Esophagus squamous epithelium (tissue), 5 donors: ENCODE measurements at regions not wholly inside any gene's neighbourhood (a gene's known extent, or its start where the extent isn't known, plus 50 kb on each side); places are given as distances from the start of the nearest gene placed in this dataset.

Experiments used
- DNase-seq: peaks from one replicate; lab custom pipeline; 2025; lab: John Stamatoyannopoulos, UW
- H3K27ac ChIP-seq, 4 donors: fragments of 200-600 bp; sonication (generic); one replicate each; pipeline ENCODE4 v1.5.1; 2016 to 2019; ENCODE audit warnings: mild to moderate bottlenecking in 1 of 4
- H3K27me3 ChIP-seq, 4 donors: fragments of 200-600 bp; sonication (generic); 1 replicate in 3 of 4; 2 replicates in 1 of 4; pipeline versions ENCODE4 v1.5.1 to v1.6.0; 2017 to 2021; ENCODE audit warnings: antibody characterized with exemption in 1 of 4
- H3K36me3 ChIP-seq, 3 donors: fragments of 200-600 bp; sonication (generic); one replicate each; pipeline ENCODE4 v1.5.1; 2016 to 2019
- H3K4me1 ChIP-seq, 3 donors: fragments of 200-600 bp; sonication (generic); one replicate each; pipeline ENCODE4 v1.5.1; 2017 to 2019
- H3K4me3 ChIP-seq, 4 donors: fragments of 200-600 bp; sonication (generic); 1 replicate in 3 of 4; 2 replicates in 1 of 4; pipeline ENCODE4 v1.5.1; 2016 to 2019; ENCODE audit warnings: mild to moderate bottlenecking in 2 of 4, moderate library complexity in 1 of 4
- H3K9me3 ChIP-seq, 3 donors: fragments of 200-600 bp; sonication (generic); one replicate each; pipeline ENCODE4 v1.5.1; 2016 to 2019
- CTCF ChIP-seq, 6 experiments: fragments of 450-650 bp in 4 of 6; fragments of 200-600 bp in 2 of 6; sonication (generic) in 2 of 6; IDR thresholded peaks; one replicate each; pipeline ENCODE4 v1.5.1; 2016 to 2019; ENCODE audit warnings: antibody characterized with exemption in 6 of 6, mild to moderate bottlenecking in 4 of 6, moderate library complexity in 4 of 6
- POLR2A ChIP-seq, 4 donors: fragments of 450-650 bp; IDR thresholded peaks; one replicate each; pipeline ENCODE4 v1.6.1; 2017; ENCODE audit warnings: antibody characterized with exemption in 4 of 4, mild to moderate bottlenecking in 4 of 4, moderate library complexity in 3 of 4
- WGBS, 2 donors: methylation state at CpG; one replicate each; pipeline ENCODE4 v1.1.5; 2018; 5-methylcytosine and 5-hydroxymethylcytosine counted together
- intact Hi-C: fragments of 100-400 bp; cut with DNase I; formaldehyde crosslinking; loops from one replicate; pipeline ENCODE4 v1.15.0; 2022
- donor health status: DM: yes; HTN: yes; CAD: no.

GRCh38 chrX:6666624-6667023 lies 131.7 kb upstream of the VCX3A start:
- Histone ChIP-seq H3K27me3 (no peaks in the 10 kb centered on the region), H3K36me3 (no peaks in the 10 kb centered on the region), H3K4me1 (peaks cover 0 to 15% (median 5%) of the 10 kb centered on the region in 3 donors), H3K4me3 (no peak overlapping the region), H3K9me3 (no peaks in the 10 kb centered on the region), H3K27ac (peak overlapping the region in 2 of 4 donors; percentile 55 to 58)
- intact Hi-C loops = no loop called here
- TF ChIP-seq CTCF (IDR thresholded peaks at IDR 0.05) (no peak), POLR2A (IDR thresholded peaks at IDR 0.05) (no peak)
- 54 to 56% methylated on average over 2 of the region's 2 CpGs for WGBS, 2 donors
- DNase-seq = no peak

GRCh38 chrX:6661736-6662135 lies 126.8 kb upstream of the VCX3A start:
- WGBS, 2 donors = 84 to 86% methylated on average over 3 to 4 of the region's 4 CpGs
- DNase-seq = no peak
- Histone ChIP-seq H3K9me3 (peaks cover 0 to 6% (median 0%) of the 10 kb centered on the region in 3 donors), H3K36me3 (no peaks in the 10 kb centered on the region), H3K27ac (peak overlapping the region in 3 of 4 donors; percentile 64 to 72 (median 65)), H3K4me3 (no peak overlapping the region), H3K4me1 (peaks cover 0 to 17% (median 12%) of the 10 kb centered on the region in 3 donors), H3K27me3 (no peaks in the 10 kb centered on the region)
- intact Hi-C loops = no loop called here
- TF ChIP-seq POLR2A (IDR thresholded peaks at IDR 0.05) (no peak), CTCF (IDR thresholded peaks at IDR 0.05) (no peak)

- TF ChIP-seq CTCF (IDR thresholded peaks at IDR 0.05) (no peak), POLR2A (IDR thresholded peaks at IDR 0.05) (no peak)
- no peak for DNase-seq
- Histone ChIP-seq H3K27me3 (no peaks in the 10 kb centered on the region), H3K4me3 (no peak overlapping the region), H3K9me3 (peaks cover 0 to 6% (median 0%) of the 10 kb centered on the region in 3 donors), H3K27ac (peak overlapping the region; percentile 62 to 72 (median 64)), H3K4me1 (peaks cover 0 to 10% (median 7%) of the 10 kb centered on the region in 3 donors), H3K36me3 (no peaks in the 10 kb centered on the region)
- intact Hi-C loops = no loop called here
- 22 to 38% methylated on average over 1 to 2 of the region's 2 CpGs for WGBS, 2 donors
Measured at GRCh38 chrX:6660567-6661264, 125.8 kb upstream of the VCX3A start.

GRCh38 chrX:6645216-6645615 lies 110.3 kb upstream of the VCX3A start:
- H3K27me3 ChIP-seq = no peaks in the 10 kb centered on the region
- TF ChIP-seq CTCF (IDR thresholded peaks at IDR 0.05) = no peak
- no peak for TF ChIP-seq POLR2A (IDR thresholded peaks at IDR 0.05)
- H3K36me3 ChIP-seq = no peaks in the 10 kb centered on the region
- no peak overlapping the region for H3K4me3 ChIP-seq
- H3K27ac ChIP-seq = no peak overlapping the region
- no peaks in the 10 kb centered on the region for H3K4me1 ChIP-seq
- H3K9me3 ChIP-seq = no peaks in the 10 kb centered on the region
- intact Hi-C loops = no loop called here
- WGBS, 2 donors = 78 to 85% methylated on average over 2 of the region's 2 CpGs
- no peak for DNase-seq

GRCh38 chrX:6644411-6644810 lies 109.5 kb upstream of the VCX3A start:
- WGBS, 2 donors = 93 to 96% methylated on average over 4 of the region's 4 CpGs
- Histone ChIP-seq H3K9me3 (no peaks in the 10 kb centered on the region), H3K27me3 (no peaks in the 10 kb centered on the region), H3K4me3 (no peak overlapping the region), H3K36me3 (no peaks in the 10 kb centered on the region), H3K4me1 (no peaks in the 10 kb centered on the region), H3K27ac (no peak overlapping the region)
- DNase-seq = no peak
- intact Hi-C loops = no loop called here
- no peak for TF ChIP-seq POLR2A (IDR thresholded peaks at IDR 0.05)
- peak in 1 of 6 experiments; percentile 16 for TF ChIP-seq CTCF (IDR thresholded peaks at IDR 0.05)
